Hematopoietic multipotent progenitor cell treated with erythropoietin and hydrocortisone succinate and interleukin-3 and kit ligand, for 17 days (in vitro differentiated cells): ENCODE measurements at regions not wholly inside any gene's neighbourhood (a gene's known extent, or its start where the extent isn't known, plus 50 kb on each side); places are given as distances from the start of the nearest gene placed in this dataset.

Source experiments
- DNase-seq: peaks from one replicate; pipeline ENCODE4 v3.0.0-alpha.2; 2015; ENCODE audit warnings: low spot score

GRCh38 chr3:106176734-106177133 lies 307.9 kb upstream of the CBLB start:
- DNase-seq: no peak

- DNase-seq: no peak
These were observed 314.2 kb upstream of the CBLB start for GRCh38 chr3:106182950-106183511.

GRCh38 chr3:106183762-106184391 lies 315.1 kb upstream of the CBLB start:
- no peak for DNase-seq

GRCh38 chr3:106184540-106185457 lies 316.0 kb upstream of the CBLB start:
- DNase-seq: no peak

GRCh38 chr3:106185949-106186348 lies 317.1 kb upstream of the CBLB start:
- DNase-seq: no peak

GRCh38 chr3:106190296-106190695 lies 321.5 kb upstream of the CBLB start:
- no peak for DNase-seq

- DNase-seq: no peak
These were observed 322.4 kb upstream of the CBLB start for GRCh38 chr3:106191211-106191610.

GRCh38 chr3:106191913-106192312 lies 323.1 kb upstream of the CBLB start:
- no peak for DNase-seq

GRCh38 chr3:106193876-106194275 lies 325.1 kb upstream of the CBLB start:
- no peak for DNase-seq

- no peak for DNase-seq
These were observed 325.9 kb upstream of the CBLB start for GRCh38 chr3:106194726-106195125.

GRCh38 chr3:106197532-106198194 lies 328.9 kb upstream of the CBLB start:
- no peak for DNase-seq

GRCh38 chr3:106204160-106204868 lies 335.5 kb upstream of the CBLB start:
- DNase-seq: no peak

GRCh38 chr3:106206146-106206545 lies 337.3 kb upstream of the CBLB start:
- no peak for DNase-seq

- no peak for DNase-seq
These were observed 337.8 kb upstream of the CBLB start for GRCh38 chr3:106206613-106207012.

GRCh38 chr3:106208251-106208650 lies 339.4 kb upstream of the CBLB start:
- no peak for DNase-seq

GRCh38 chr3:106208967-106209366 lies 340.2 kb upstream of the CBLB start:
- DNase-seq: no peak

GRCh38 chr3:106209482-106209881 lies 340.7 kb upstream of the CBLB start:
- no peak for DNase-seq

GRCh38 chr3:106210923-106211322 lies 342.1 kb upstream of the CBLB start:
- no peak for DNase-seq

GRCh38 chr3:106212665-106213222 lies 343.9 kb upstream of the CBLB start:
- no peak for DNase-seq

- DNase-seq: no peak
These were observed 345.1 kb upstream of the CBLB start for GRCh38 chr3:106213954-106214353.

- no peak for DNase-seq
These were observed 345.8 kb upstream of the CBLB start for GRCh38 chr3:106214641-106215040.

- DNase-seq: no peak
These were observed 346.2 kb upstream of the CBLB start for GRCh38 chr3:106215047-106215446.
